ENCODE measurements at regions not wholly inside any gene's neighbourhood (a gene's known extent, or its start where the extent isn't known, plus 50 kb on each side); places are given as distances from the start of the nearest gene placed in this dataset.
"Not testable (repeated sequence)": the region's sequence is repeated elsewhere in the genome, so short reads cannot be mapped to it uniquely, and the experiment has no call there.

- no peak for DNase-seq (ENCODE audit: low spot score)
Measured at GRCh38 chr2:164024396-164024795, 288.6 kb upstream of the FIGN start.

GRCh38 chr2:164023896-164024295, 288.1 kb upstream of the FIGN start:
- no peak for DNase-seq (ENCODE audit: low spot score)

- DNase-seq (ENCODE audit: low spot score), result peak; percentile 100
Measured at GRCh38 chr2:164015328-164016123, 279.7 kb upstream of the FIGN start.

- no peak for DNase-seq (ENCODE audit: low spot score)
Measured at GRCh38 chr2:164014791-164015190, 279.0 kb upstream of the FIGN start.

- peak; percentile 86 for DNase-seq (ENCODE audit: low spot score)
Measured at GRCh38 chr2:164014068-164014731, 278.4 kb upstream of the FIGN start.

- DNase-seq (ENCODE audit: low spot score), result no peak
Measured at GRCh38 chr2:164012581-164012980, 276.8 kb upstream of the FIGN start.

GRCh38 chr2:164009756-164010337, 274.0 kb upstream of the FIGN start:
- DNase-seq (ENCODE audit: low spot score), result no peak

- DNase-seq (ENCODE audit: low spot score), result no peak
Measured at GRCh38 chr2:164008752-164009151, 272.9 kb upstream of the FIGN start.

- no peak for DNase-seq (ENCODE audit: low spot score)
Measured at GRCh38 chr2:164006704-164007103, 270.9 kb upstream of the FIGN start.

- DNase-seq (ENCODE audit: low spot score), result no peak
Measured at GRCh38 chr2:164000176-164000575, 264.4 kb upstream of the FIGN start.

- no peak for DNase-seq (ENCODE audit: low spot score)
Measured at GRCh38 chr2:163997466-163997865, 261.7 kb upstream of the FIGN start.

GRCh38 chr2:163990541-163990940, 254.7 kb upstream of the FIGN start:
- DNase-seq (ENCODE audit: low spot score), result no peak

- DNase-seq (ENCODE audit: low spot score), result no peak
Measured at GRCh38 chr2:163990101-163990500, 254.3 kb upstream of the FIGN start.

GRCh38 chr2:163987175-163987940, 251.6 kb upstream of the FIGN start:
- no peak for DNase-seq (ENCODE audit: low spot score)

- no peak for DNase-seq (ENCODE audit: low spot score)
Measured at GRCh38 chr2:163984986-163985385, 249.2 kb upstream of the FIGN start.

- no peak for DNase-seq (ENCODE audit: low spot score)
Measured at GRCh38 chr2:163983911-163984310, 248.1 kb upstream of the FIGN start.

GRCh38 chr2:163982938-163983337, 247.1 kb upstream of the FIGN start:
- no peak for DNase-seq (ENCODE audit: low spot score)

GRCh38 chr2:163974766-163975165, 239.0 kb upstream of the FIGN start:
- DNase-seq (ENCODE audit: low spot score), result no peak

GRCh38 chr2:163970058-163970813, 234.4 kb upstream of the FIGN start:
- no peak for DNase-seq (ENCODE audit: low spot score)

GRCh38 chr2:163964278-163964677, 228.5 kb upstream of the FIGN start:
- not testable (repeated sequence) for DNase-seq (ENCODE audit: low spot score)

GRCh38 chr2:163953390-163953907, 217.6 kb upstream of the FIGN start:
- no peak for DNase-seq (ENCODE audit: low spot score)

- no peak for DNase-seq (ENCODE audit: low spot score)
Measured at GRCh38 chr2:163951312-163951711, 215.5 kb upstream of the FIGN start.
